ENCODE measurements at regions not wholly inside any gene's neighbourhood (a gene's known extent, or its start where the extent isn't known, plus 50 kb on each side); places are given as distances from the start of the nearest gene placed in this dataset.

GRCh38 chr4:100799761-100800539, 282.1 kb upstream of the EMCN start:
- ChIA-PET POLR2A (ENCODE audit: unreplicated experiment) (no interaction called here), CTCF (interaction anchor here (0.8 kb wide), 1 partner anchor 11 kb away, joined by 3 read pairs; no protein-coding TSS in a partner anchor)
- no peak overlapping the region for H3K9ac ChIP-seq (ENCODE audit: low read depth, low read length)
- no peaks in the 10 kb centered on the region for H3K4me1 ChIP-seq (ENCODE audit: control insufficient read depth, insufficient read depth, low read length)
- H2BK5ac ChIP-seq (ENCODE audit: low read depth, low read length, poor library complexity, severe bottlenecking) = no peak overlapping the region
- DNase-seq (no peak), ATAC-seq (ENCODE audit: low read depth) (no peak)
- no peak overlapping the region for H3K18ac ChIP-seq (ENCODE audit: low read depth, low read length)
- no peak overlapping the region for H2AK9ac ChIP-seq (replicated peaks; ENCODE audit: low read depth, low read length, poor library complexity)
- H2AFZ ChIP-seq (replicated peaks; ENCODE audit: low read length, poor library complexity) = no peak overlapping the region
- H3K4me3 ChIP-seq (ENCODE audit: insufficient read depth, low read depth, low read length) = no peak overlapping the region
- no peak overlapping the region for H2BK120ac ChIP-seq (ENCODE audit: low read depth, low read length)
- H2AK5ac ChIP-seq (ENCODE audit: low read depth, low read length) = no peak overlapping the region
- intact Hi-C loops (cut with micrococcal nuclease) = no loop called here
- in situ Hi-C loops (cut with MboI; ENCODE audit: low sequenced_read_pairs) = no loop called here
- no peak overlapping the region for H3K27ac ChIP-seq (ENCODE audit: insufficient read depth, low read length)
- H3K27me3 ChIP-seq (ENCODE audit: control insufficient read depth, insufficient read depth, low read length) = no peaks in the 10 kb centered on the region
- H3K79me1 ChIP-seq (ENCODE audit: low read depth in 1 of 2, low read length in 2 of 2) = no peaks in the 10 kb centered on the region
- no peak overlapping the region for H3K56ac ChIP-seq (ENCODE audit: extremely low read depth, insufficient read depth, low read length)
- H4K91ac ChIP-seq (ENCODE audit: insufficient read depth, low read depth, low read length) = no peak overlapping the region
- H3K14ac ChIP-seq (replicated peaks; ENCODE audit: low read depth, low read length) = no peak overlapping the region
- no peaks in the 10 kb centered on the region for H4K20me1 ChIP-seq (ENCODE audit: insufficient read depth, low read length)
- no peaks in the 10 kb centered on the region for H3K9me1 ChIP-seq (ENCODE audit: insufficient read depth, low read length)
- H2BK20ac ChIP-seq (ENCODE audit: low read depth, low read length) = no peak overlapping the region
- no peak overlapping the region for H4K5ac ChIP-seq (ENCODE audit: low read depth, low read length)
- dilution Hi-C loops (cut with HindIII; ENCODE audit: low sequenced_read_pairs, unreplicated experiment) = no loop called here
- no peaks in the 10 kb centered on the region for H3K36me3 ChIP-seq (ENCODE audit: control insufficient read depth, insufficient read depth, low read length)
- no TSS peak for BruUV-seq (replicated peaks)
- no peak overlapping the region for H3K4me2 ChIP-seq (ENCODE audit: low read depth, low read length)
- no peaks in the 10 kb centered on the region for H3K9me3 ChIP-seq (ENCODE audit: control insufficient read depth, insufficient read depth, low read length)
- no peak overlapping the region for H2BK15ac ChIP-seq (ENCODE audit: low read depth, low read length)
- H3K4ac ChIP-seq (ENCODE audit: low read depth, low read length) = no peak overlapping the region
- TF ChIP-seq SMC3 (IDR thresholded peaks at IDR 0.05; ENCODE audit: low read depth, low read length) (no peak), CTCF (conservative IDR thresholded peaks at IDR 0.05; ENCODE audit: low read depth, low read length) (no peak), CEBPB (IDR thresholded peaks at IDR 0.05; ENCODE audit: low read depth, low read length) (no peak), POLR2A (IDR thresholded peaks at IDR 0.05; ENCODE audit: low read depth, low read length) (no peak), CHD1 (IDR thresholded peaks at IDR 0.05; ENCODE audit: low read depth, low read length) (no peak), MXI1 (IDR thresholded peaks at IDR 0.05; ENCODE audit: borderline replicate concordance, low read depth, low read length) (no peak), USF2 (IDR thresholded peaks at IDR 0.05; ENCODE audit: low read depth, low read length) (no peak), NFE2L2 (IDR thresholded peaks at IDR 0.05; ENCODE audit: low read depth, low read length) (no peak), MAFK (IDR thresholded peaks at IDR 0.05; ENCODE audit: low read depth, low read length) (no peak), BHLHE40 (IDR thresholded peaks at IDR 0.05; ENCODE audit: low read depth, low read length) (no peak), ELK1 (IDR thresholded peaks at IDR 0.05; ENCODE audit: borderline replicate concordance, low read depth, low read length) (no peak), FOS (IDR thresholded peaks at IDR 0.05; ENCODE audit: low read depth, low read length) (no peak), MAZ (IDR thresholded peaks at IDR 0.05; ENCODE audit: borderline replicate concordance, low read depth, low read length) (no peak), RAD21 (IDR thresholded peaks at IDR 0.05; ENCODE audit: low read length) (no peak), RCOR1 (IDR thresholded peaks at IDR 0.05; ENCODE audit: insufficient replicate concordance, low read length) (no peak)
- no peak overlapping the region for H4K8ac ChIP-seq (ENCODE audit: low read depth in 2 of 2, low read length in 2 of 2)
- H3K23ac ChIP-seq (ENCODE audit: low read depth, low read length) = no peak overlapping the region
- no CpG with 5 or more reads among the region's 7 CpGs for WGBS, 2 experiments (ENCODE audit: extremely low coverage in 2 of 2, insufficient read length in 1 of 2)

Measured in IMR-90 (cell line).